Superior temporal gyrus (tissue), 1 donor: ENCODE measurements at regions not wholly inside any gene's neighbourhood (a gene's known extent, or its start where the extent isn't known, plus 50 kb on each side); places are given as distances from the start of the nearest gene placed in this dataset.
"Not testable (repeated sequence)": the region's sequence is repeated elsewhere in the genome, so short reads cannot be mapped to it uniquely, and the experiment has no call there.

Experiments
- DNase-seq: peaks from one replicate; pipeline ENCODE4 v3.0.0-alpha.2; 2016; ENCODE audit errors: extremely low spot score

DNA sequence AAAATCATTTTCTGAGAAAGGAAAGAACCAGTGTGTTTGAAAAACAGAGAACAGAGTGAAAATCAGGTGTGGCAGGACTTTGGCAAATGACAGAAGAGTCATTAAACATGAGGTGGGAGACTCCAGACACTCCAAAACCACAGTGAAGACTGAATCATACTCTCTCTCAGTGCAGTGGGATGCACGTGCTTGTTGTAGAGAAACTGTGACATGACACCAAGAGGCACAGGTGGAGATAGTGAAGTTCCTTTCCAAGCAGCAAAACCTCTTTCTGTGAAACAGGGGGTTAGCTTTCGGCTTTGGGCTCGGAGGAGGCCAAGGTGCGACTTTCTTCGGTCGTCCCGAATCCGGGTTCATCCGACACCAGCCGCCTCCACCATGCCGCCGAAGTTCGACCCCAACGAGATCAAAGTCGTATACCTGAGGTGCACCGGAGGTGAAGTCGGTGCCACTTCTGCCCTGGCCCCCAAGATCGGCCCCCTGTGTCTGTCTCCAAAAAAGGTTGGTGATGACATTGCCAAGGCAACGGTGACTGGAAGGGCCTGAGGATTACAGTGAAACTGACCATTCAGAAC is 599.0 kb downstream of the DOK5 start:
- not testable (repeated sequence) for DNase-seq

- DNase-seq, result no peak
Observed at GRCh38 chr20:55070001-55070400, 594.6 kb downstream of the DOK5 start.

DNA sequence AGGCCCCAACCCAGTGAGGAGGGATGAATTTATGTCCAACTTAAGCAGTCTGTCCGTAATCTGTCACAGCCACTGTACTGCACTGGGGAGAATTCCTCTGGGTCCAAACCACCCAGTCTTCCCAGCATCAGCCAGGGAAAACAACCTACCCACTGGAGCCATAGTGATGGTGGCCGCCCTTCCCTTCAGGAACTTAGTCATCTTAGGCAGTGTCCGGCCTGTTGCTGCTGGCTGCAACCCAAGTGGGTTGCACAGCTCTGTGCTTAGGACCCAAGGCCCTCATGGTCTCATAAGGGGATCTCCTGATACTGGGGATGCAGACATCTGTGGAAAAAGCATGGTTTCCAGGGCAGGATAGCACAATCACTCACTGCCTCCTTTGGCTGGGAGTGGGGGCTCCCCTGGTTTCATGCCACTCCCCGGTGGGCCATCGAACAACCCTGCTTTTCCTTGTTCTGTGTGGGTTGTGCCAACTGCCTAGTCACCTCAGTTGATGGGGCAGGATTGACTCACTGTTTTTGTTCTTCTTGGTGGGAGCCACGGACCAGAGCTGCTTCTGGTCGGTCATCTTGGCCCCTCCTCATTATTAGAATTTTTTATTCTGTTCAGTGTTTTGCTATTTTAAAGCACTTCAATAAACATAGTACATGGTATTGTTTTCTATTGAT is 591.9 kb downstream of the DOK5 start:
- no peak for DNase-seq

DNA sequence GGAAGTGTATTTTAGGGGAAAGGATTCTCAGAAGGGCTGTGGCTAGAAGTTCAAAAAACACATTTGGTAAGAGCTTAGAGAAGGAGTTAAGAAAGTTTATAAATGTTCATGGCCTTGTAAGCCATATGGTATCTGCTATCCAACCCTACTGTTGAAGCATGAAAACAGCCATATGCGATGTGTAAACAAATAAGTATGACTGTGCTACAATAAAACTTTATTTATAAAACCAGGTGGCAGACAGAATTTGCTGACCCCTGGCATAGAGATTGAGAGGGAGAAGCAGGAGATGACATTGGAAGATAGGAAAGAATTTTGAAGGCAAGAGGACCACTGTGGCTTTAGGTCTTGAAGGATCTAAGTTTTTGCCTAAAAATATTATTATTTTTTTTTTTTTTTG is 583.5 kb downstream of the DOK5 start:
- DNase-seq, result no peak

DNA sequence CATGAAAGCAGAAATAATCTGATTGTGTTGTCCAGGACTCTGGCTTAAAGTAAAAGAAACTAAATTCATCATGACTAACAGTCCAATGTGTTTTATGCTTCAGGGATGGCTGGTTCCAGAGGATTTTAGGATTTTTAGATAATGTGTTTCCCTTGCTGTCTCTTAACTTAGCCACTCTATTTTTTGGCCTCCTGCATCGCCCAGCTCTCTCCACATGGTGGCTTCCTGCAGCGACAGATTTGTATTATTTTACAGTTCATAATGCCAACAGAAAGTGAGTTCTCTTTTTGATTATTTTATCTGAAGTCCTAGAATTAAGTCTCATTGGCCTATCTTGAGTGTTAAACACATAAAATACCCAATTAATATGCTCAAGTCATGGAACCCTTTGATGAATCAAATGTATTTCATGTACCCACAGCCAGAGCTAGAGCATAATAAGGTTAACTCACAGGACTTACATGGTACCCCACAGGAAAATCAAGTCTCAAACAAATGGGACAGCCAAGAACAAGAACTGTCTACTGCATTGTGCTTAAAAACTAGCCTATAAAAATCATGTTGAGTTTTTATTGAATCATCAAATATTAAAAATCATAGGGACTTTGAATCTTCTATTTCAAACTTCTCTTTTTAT is 582.5 kb downstream of the DOK5 start:
- DNase-seq, result no peak

GRCh38 chr20:55054453-55054852 is 579.1 kb downstream of the DOK5 start:
- DNase-seq, result no peak

- DNase-seq, result no peak
Observed at GRCh38 chr20:55053389-55053788, 578.0 kb downstream of the DOK5 start.

DNA sequence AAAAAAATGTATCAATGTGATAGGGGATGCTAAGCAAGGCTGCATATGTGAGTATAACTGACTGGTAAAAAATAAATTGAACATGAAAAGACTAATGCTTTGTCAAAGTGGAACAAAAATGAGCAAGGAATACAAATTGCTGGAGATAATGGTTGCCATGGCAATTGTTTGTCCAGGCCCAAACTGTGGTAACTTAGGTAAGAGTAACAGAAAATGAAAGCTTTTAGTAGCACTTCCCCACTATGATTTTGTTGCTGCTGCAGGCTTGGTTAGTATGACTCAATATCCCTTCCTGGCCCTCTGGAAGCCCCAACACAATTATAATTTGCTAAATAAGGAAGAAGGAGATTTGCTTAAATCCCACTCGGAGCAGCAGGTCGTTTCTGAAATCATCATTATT is 577.1 kb downstream of the DOK5 start:
- DNase-seq, result no peak

GRCh38 chr20:55038684-55039083 is 563.3 kb downstream of the DOK5 start:
- DNase-seq, result no peak

- DNase-seq, result peak; percentile 19
Observed at GRCh38 chr20:55031971-55032370, 556.6 kb downstream of the DOK5 start.

DNA sequence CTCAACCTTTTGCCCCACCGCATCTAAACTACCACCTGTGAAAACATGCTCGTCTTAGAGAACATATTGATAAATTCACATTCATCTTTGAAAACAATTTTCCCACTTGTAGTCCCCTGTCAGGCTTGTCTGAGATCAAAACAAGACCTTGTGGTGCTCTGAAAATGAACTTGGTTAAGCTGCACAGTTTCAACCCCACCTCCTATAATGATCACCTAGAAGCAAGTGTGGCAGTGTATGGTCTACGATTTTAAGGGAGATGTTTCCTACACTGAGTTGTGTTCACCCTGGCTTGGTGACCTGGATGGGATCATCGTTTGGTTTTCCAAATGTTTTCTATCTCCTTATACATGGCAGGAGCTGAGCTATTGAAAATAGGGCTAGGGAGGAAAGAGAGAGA is 539.4 kb downstream of the DOK5 start:
- DNase-seq, result no peak

DNA sequence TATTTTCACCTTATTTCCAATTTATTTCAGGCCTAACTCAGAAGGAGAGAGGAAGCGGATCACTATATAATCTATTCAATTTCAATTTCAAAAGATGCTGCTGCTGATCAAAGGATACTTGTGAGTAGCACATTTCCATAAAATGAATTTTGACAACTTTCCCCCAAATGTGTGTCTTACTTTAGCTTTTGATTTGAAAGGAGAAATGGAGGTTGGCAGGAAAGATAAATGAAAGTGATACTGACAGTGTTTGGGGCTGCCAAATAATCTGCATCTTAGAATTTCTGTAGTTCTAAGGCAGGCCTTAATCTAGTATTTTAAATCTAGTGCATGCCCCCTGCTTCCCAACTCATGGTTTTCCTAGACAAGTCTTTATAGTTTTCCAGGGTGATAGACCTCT is 535.4 kb downstream of the DOK5 start:
- DNase-seq, result no peak

GRCh38 chr20:55009066-55009465 is 533.7 kb downstream of the DOK5 start:
- no peak for DNase-seq

DNA sequence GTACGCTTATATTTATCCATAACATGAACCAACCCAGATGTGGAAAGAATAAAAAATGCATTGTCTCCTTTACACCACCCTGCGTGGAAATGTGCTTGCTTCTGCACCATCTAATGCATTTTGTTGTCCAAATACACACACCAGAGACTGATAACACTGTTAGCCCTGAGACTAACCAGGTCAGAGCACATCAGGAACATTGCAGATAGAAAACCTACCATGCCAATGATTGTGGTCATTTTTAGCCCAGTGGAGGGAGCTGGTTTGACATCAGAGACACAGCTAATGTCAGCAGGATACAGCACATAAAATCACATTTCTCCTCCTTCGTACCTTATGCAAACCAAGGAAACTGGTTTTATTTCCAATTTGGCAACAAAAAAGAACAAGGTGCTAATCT is 528.7 kb downstream of the DOK5 start:
- DNase-seq, result peak; percentile 23

- no peak for DNase-seq
Observed at GRCh38 chr20:54995553-54995952, 520.2 kb downstream of the DOK5 start.

GRCh38 chr20:54995011-54995410 is 519.6 kb downstream of the DOK5 start:
- DNase-seq, result no peak

DNA sequence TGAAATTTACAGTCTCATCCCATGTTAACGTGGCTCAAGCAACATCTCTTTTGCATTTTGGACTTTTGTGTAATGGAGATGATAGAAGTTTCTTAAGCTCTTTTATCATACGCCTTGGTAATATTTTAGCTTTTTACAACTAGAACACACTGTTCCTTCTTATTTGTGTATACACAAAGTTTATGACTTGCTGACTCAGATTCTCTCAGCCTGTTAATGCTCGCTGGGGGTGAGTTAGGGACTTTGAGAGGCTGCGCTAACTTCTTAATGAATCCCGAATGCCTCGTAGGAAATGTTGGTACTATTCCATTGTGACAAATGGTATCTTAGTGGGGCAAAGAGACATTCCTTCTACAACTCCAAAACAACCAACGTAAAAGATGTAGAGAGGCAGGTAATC is 509.7 kb downstream of the DOK5 start:
- no peak for DNase-seq

DNA sequence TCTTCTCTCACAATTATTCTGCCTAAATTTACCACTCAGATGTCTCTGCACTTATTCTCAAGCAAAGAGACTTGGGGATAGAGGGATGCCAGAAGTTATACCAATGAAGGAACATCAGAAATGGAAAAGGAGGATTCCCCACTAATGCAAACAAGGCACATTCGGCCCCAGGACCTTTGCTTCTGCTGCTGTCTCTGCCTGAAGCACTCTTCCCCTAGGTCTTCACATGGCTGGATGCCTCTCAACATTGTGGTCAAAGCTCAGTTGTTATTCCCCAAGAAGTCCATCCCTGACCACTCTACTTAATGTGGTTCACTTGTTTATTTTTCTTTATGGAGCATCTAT is 508.7 kb downstream of the DOK5 start:
- DNase-seq, result no peak

- DNase-seq, result not testable (repeated sequence)
Observed at GRCh38 chr20:54983394-54984103, 508.2 kb downstream of the DOK5 start.

DNA sequence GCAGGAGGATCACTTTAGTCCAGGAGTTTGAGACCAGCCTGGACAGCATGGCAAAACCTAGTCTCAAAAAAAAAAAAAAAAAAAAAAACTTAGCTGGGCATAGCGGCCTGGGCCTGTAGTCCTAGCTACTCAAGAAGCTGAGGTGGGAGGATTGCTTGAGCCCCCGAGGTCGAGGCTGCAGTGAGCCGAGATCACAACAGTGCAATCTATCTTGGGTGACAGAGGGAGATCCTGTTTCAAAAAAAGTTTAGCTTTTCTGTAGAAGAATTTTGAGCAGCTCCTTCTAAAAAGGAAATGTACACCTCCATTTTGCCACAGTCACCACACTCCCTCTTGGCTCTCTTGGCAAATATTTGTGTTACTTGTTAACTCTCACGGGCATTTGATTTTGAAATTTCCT is 505.8 kb downstream of the DOK5 start:
- no peak for DNase-seq

GRCh38 chr20:54980103-54980960 is 504.9 kb downstream of the DOK5 start:
- peak; percentile 50 for DNase-seq

GRCh38 chr20:54950304-54950703 is 474.9 kb downstream of the DOK5 start:
- no peak for DNase-seq
